Calu3 (cell line): ENCODE measurements at regions not wholly inside any gene's neighbourhood (a gene's known extent, or its start where the extent isn't known, plus 50 kb on each side); places are given as distances from the start of the nearest gene placed in this dataset.

Experiments
- BruUV-seq: library from RNA; stranded (reverse); fragments of 400-500 nt; replicated peaks from 2 replicates; lab custom pipeline; 2021; lab: Mats Ljungman, UMichigan
- CTCF ChIA-PET: fragments of 300-600 bp; sonication (Branson Sonifier 250); formaldehyde crosslinking; loops from one replicate; lab custom pipeline; 2022; ENCODE audit warnings: antibody characterized with exemption; lab: Charles Lee
- DNase-seq: peaks from one replicate; pipeline ENCODE4 v3.0.0; 2022
- H3K27ac Mint-ChIP-seq: one replicate; pipeline ENCODE4 v1.8.0; 2022; ENCODE audit warnings: mixed read lengths; ENCODE audit not compliant: unreplicated experiment
- H3K27me3 Mint-ChIP-seq: one replicate; pipeline ENCODE4 v1.8.0; 2022; ENCODE audit warnings: mixed read lengths; ENCODE audit not compliant: unreplicated experiment
- H3K36me3 Mint-ChIP-seq: one replicate; pipeline ENCODE4 v1.8.0; 2022; ENCODE audit warnings: mild to moderate bottlenecking, moderate library complexity, mixed read lengths; ENCODE audit not compliant: insufficient read depth, unreplicated experiment
- H3K4me1 Mint-ChIP-seq: one replicate; pipeline ENCODE4 v1.8.0; 2022; ENCODE audit warnings: mild to moderate bottlenecking, low read depth, mixed read lengths; ENCODE audit not compliant: unreplicated experiment
- H3K4me3 Mint-ChIP-seq: one replicate; pipeline ENCODE4 v1.8.0; 2022; ENCODE audit warnings: mild to moderate bottlenecking, low read depth, moderate library complexity, mixed read lengths; ENCODE audit not compliant: unreplicated experiment
- H3K9me3 Mint-ChIP-seq: one replicate; pipeline ENCODE4 v1.8.0; 2022; ENCODE audit warnings: low read depth, mixed read lengths; ENCODE audit not compliant: unreplicated experiment
- CTCF ChIP-seq: fragments of 200-600 bp; IDR thresholded peaks from one replicate; pipeline ENCODE4 v1.8.0; 2022; ENCODE audit warnings: antibody characterized with exemption; ENCODE audit not compliant: unreplicated experiment
- intact Hi-C: fragments of 100-400 bp; cut with micrococcal nuclease; formaldehyde crosslinking; loops from one replicate; pipeline ENCODE4 v1.10.0; 2022; ENCODE audit not compliant: unreplicated experiment

- intact Hi-C loops: no loop called here
- Mint-ChIP-seq H3K27ac (no peak overlapping the region), H3K4me1 (peaks cover 17% of the 10 kb centered on the region), H3K9me3 (peaks cover under 1% of the 10 kb centered on the region), H3K27me3 (peaks cover 7% of the 10 kb centered on the region), H3K36me3 (no peaks in the 10 kb centered on the region), H3K4me3 (no peak overlapping the region)
- BruUV-seq: no TSS peak
- CTCF ChIA-PET: interaction anchor here (0.6 kb wide), 1 partner anchor 45 kb away, joined by 3 read pairs; no protein-coding TSS in a partner anchor
- TF ChIP-seq CTCF: no peak
- DNase-seq: peak; percentile 13
Measured at GRCh38 chr5:108531367-108532128, 149.7 kb upstream of the FBXL17 start.

GRCh38 chr5:108530706-108531105 lies 148.8 kb upstream of the FBXL17 start:
- DNase-seq: no peak
- Mint-ChIP-seq H3K4me3 (no peak overlapping the region), H3K27me3 (peaks cover 7% of the 10 kb centered on the region), H3K4me1 (peaks cover 17% of the 10 kb centered on the region), H3K9me3 (peaks cover 5% of the 10 kb centered on the region), H3K36me3 (no peaks in the 10 kb centered on the region), H3K27ac (no peak overlapping the region)
- no peak for TF ChIP-seq CTCF
- intact Hi-C loops: no loop called here
- BruUV-seq: no TSS peak
- CTCF ChIA-PET: interaction anchor here (0.6 kb wide), 1 partner anchor 23 kb away, joined by 4 read pairs; no protein-coding TSS in a partner anchor

- no TSS peak for BruUV-seq
- Mint-ChIP-seq H3K27me3 (peaks cover 7% of the 10 kb centered on the region), H3K36me3 (no peaks in the 10 kb centered on the region), H3K9me3 (peaks cover 5% of the 10 kb centered on the region), H3K4me1 (peaks cover 17% of the 10 kb centered on the region), H3K27ac (no peak overlapping the region), H3K4me3 (no peak overlapping the region)
- no peak for TF ChIP-seq CTCF
- intact Hi-C loops: no loop called here
- CTCF ChIA-PET: no interaction called here
- no peak for DNase-seq
Measured at GRCh38 chr5:108529381-108529780, 147.5 kb upstream of the FBXL17 start.

- CTCF ChIA-PET: no interaction called here
- intact Hi-C loops: no loop called here
- no peaks in the 10 kb centered on the region for H3K36me3 Mint-ChIP-seq
- H3K27me3 Mint-ChIP-seq: peaks cover 3% of the 10 kb centered on the region
- H3K27ac Mint-ChIP-seq: no peak overlapping the region
- H3K4me3 Mint-ChIP-seq: no peak overlapping the region
- no peak for TF ChIP-seq CTCF
- H3K9me3 Mint-ChIP-seq: peaks cover 5% of the 10 kb centered on the region
- BruUV-seq: no TSS peak
- DNase-seq: no peak
- peaks cover 17% of the 10 kb centered on the region for H3K4me1 Mint-ChIP-seq
Measured at GRCh38 chr5:108528655-108529054, 146.8 kb upstream of the FBXL17 start.
